Activated T-cell treated with anti-CD3 and anti-CD28 coated beads, Interleukin-2, amount 50 U/mL, for 24 hours (primary cell): ENCODE measurements at regions not wholly inside any gene's neighbourhood (a gene's known extent, or its start where the extent isn't known, plus 50 kb on each side); places are given as distances from the start of the nearest gene placed in this dataset.

ENCODE experiments used
- DNase-seq: peaks from one replicate; pipeline ENCODE4 v3.0.0-alpha.2; 2020
- H3K27ac Mint-ChIP-seq: 2 replicates; pipeline ENCODE4 v1.8.0; 2020; ENCODE audit warnings: mild to moderate bottlenecking, mixed read lengths
- H3K27me3 Mint-ChIP-seq: 2 replicates; pipeline ENCODE4 v1.8.0; 2020; ENCODE audit warnings: mixed read lengths
- H3K36me3 Mint-ChIP-seq: 2 replicates; pipeline ENCODE4 v1.8.0; 2020; ENCODE audit warnings: low read depth, mixed read lengths
- H3K4me1 Mint-ChIP-seq: 2 replicates; pipeline ENCODE4 v1.8.0; 2020; ENCODE audit warnings: low read depth, mixed read lengths
- H3K4me3 Mint-ChIP-seq: 2 replicates; pipeline ENCODE4 v1.8.0; 2020; ENCODE audit warnings: mild to moderate bottlenecking, moderate library complexity, mixed read lengths
- H3K9me3 Mint-ChIP-seq: 2 replicates; pipeline ENCODE4 v1.8.0; 2020; ENCODE audit warnings: mixed read lengths

- H3K27ac Mint-ChIP-seq: no peak overlapping the region
- H3K9me3 Mint-ChIP-seq: no peaks in the 10 kb centered on the region
- no peak for DNase-seq
- H3K27me3 Mint-ChIP-seq: peaks cover 18% of the 10 kb centered on the region
- H3K4me1 Mint-ChIP-seq: peaks cover 2% of the 10 kb centered on the region
- no peak overlapping the region for H3K4me3 Mint-ChIP-seq
- H3K36me3 Mint-ChIP-seq: no peaks in the 10 kb centered on the region
These were observed 65.0 kb downstream of the NOL4 start for GRCh38 chr18:34159691-34160185.

- H3K36me3 Mint-ChIP-seq: no peaks in the 10 kb centered on the region
- no peaks in the 10 kb centered on the region for H3K9me3 Mint-ChIP-seq
- peaks cover 18% of the 10 kb centered on the region for H3K27me3 Mint-ChIP-seq
- peak; percentile 23 for DNase-seq
- H3K27ac Mint-ChIP-seq: no peak overlapping the region
- H3K4me3 Mint-ChIP-seq: no peak overlapping the region
- H3K4me1 Mint-ChIP-seq: peaks cover 2% of the 10 kb centered on the region
These were observed 65.6 kb downstream of the NOL4 start for GRCh38 chr18:34158881-34159690.

GRCh38 chr18:34153711-34154110, 71.0 kb downstream of the NOL4 start:
- Mint-ChIP-seq H3K4me3 (no peak overlapping the region), H3K27ac (no peak overlapping the region), H3K27me3 (peaks cover 7% of the 10 kb centered on the region), H3K36me3 (no peaks in the 10 kb centered on the region), H3K9me3 (peaks cover 6% of the 10 kb centered on the region), H3K4me1 (peaks cover 6% of the 10 kb centered on the region)
- DNase-seq: no peak

GRCh38 chr18:34131006-34131405, 93.7 kb downstream of the NOL4 start:
- H3K27me3 Mint-ChIP-seq: no peaks in the 10 kb centered on the region

GRCh38 chr18:34128436-34128835, 96.3 kb downstream of the NOL4 start:
- H3K27ac Mint-ChIP-seq: no peak overlapping the region

More at GRCh38 chr18:34131006-34131405, 93.7 kb downstream of the NOL4 start:
- Mint-ChIP-seq H3K27ac (no peak overlapping the region), H3K36me3 (no peaks in the 10 kb centered on the region), H3K4me1 (no peaks in the 10 kb centered on the region), H3K4me3 (no peak overlapping the region), H3K9me3 (peaks cover 3% of the 10 kb centered on the region)
- DNase-seq: no peak

GRCh38 chr18:34126121-34126520, 98.6 kb downstream of the NOL4 start:
- H3K9me3 Mint-ChIP-seq: peaks cover 4% of the 10 kb centered on the region
- no peak overlapping the region for H3K27ac Mint-ChIP-seq
- H3K4me3 Mint-ChIP-seq: no peak overlapping the region
- no peaks in the 10 kb centered on the region for H3K27me3 Mint-ChIP-seq
- H3K36me3 Mint-ChIP-seq: no peaks in the 10 kb centered on the region
- no peaks in the 10 kb centered on the region for H3K4me1 Mint-ChIP-seq
- no peak for DNase-seq

More at GRCh38 chr18:34128436-34128835, 96.3 kb downstream of the NOL4 start:
- Mint-ChIP-seq H3K27me3 (no peaks in the 10 kb centered on the region), H3K4me3 (no peak overlapping the region), H3K4me1 (no peaks in the 10 kb centered on the region), H3K36me3 (no peaks in the 10 kb centered on the region), H3K9me3 (peaks cover 5% of the 10 kb centered on the region)
- DNase-seq: no peak

GRCh38 chr18:34122724-34123334, 101.9 kb downstream of the NOL4 start:
- DNase-seq: no peak
- peaks cover 6% of the 10 kb centered on the region for H3K9me3 Mint-ChIP-seq
- no peaks in the 10 kb centered on the region for H3K27me3 Mint-ChIP-seq
- H3K4me1 Mint-ChIP-seq: no peaks in the 10 kb centered on the region
- no peak overlapping the region for H3K4me3 Mint-ChIP-seq
- no peaks in the 10 kb centered on the region for H3K36me3 Mint-ChIP-seq
- H3K27ac Mint-ChIP-seq: no peak overlapping the region

GRCh38 chr18:34121200-34121721, 103.5 kb downstream of the NOL4 start:
- no peak overlapping the region for H3K27ac Mint-ChIP-seq
- H3K9me3 Mint-ChIP-seq: peaks cover 6% of the 10 kb centered on the region
- no peak for DNase-seq
- no peaks in the 10 kb centered on the region for H3K27me3 Mint-ChIP-seq
- no peak overlapping the region for H3K4me3 Mint-ChIP-seq
- H3K4me1 Mint-ChIP-seq: no peaks in the 10 kb centered on the region
- no peaks in the 10 kb centered on the region for H3K36me3 Mint-ChIP-seq

- no peaks in the 10 kb centered on the region for H3K4me1 Mint-ChIP-seq
- H3K27ac Mint-ChIP-seq: no peak overlapping the region
- no peaks in the 10 kb centered on the region for H3K36me3 Mint-ChIP-seq
- no peak overlapping the region for H3K4me3 Mint-ChIP-seq
- H3K27me3 Mint-ChIP-seq: no peaks in the 10 kb centered on the region
- no peak for DNase-seq
- H3K9me3 Mint-ChIP-seq: peaks cover 7% of the 10 kb centered on the region
These were observed 104.4 kb downstream of the NOL4 start for GRCh38 chr18:34120294-34120693.

GRCh38 chr18:34117319-34117718, 107.4 kb downstream of the NOL4 start:
- DNase-seq: no peak
- Mint-ChIP-seq H3K36me3 (no peaks in the 10 kb centered on the region), H3K9me3 (peaks cover 9% of the 10 kb centered on the region), H3K4me1 (no peaks in the 10 kb centered on the region), H3K4me3 (no peak overlapping the region), H3K27ac (no peak overlapping the region), H3K27me3 (no peaks in the 10 kb centered on the region)

GRCh38 chr18:34115409-34116081, 109.2 kb downstream of the NOL4 start:
- H3K4me3 Mint-ChIP-seq: no peak overlapping the region
- no peaks in the 10 kb centered on the region for H3K4me1 Mint-ChIP-seq
- H3K36me3 Mint-ChIP-seq: no peaks in the 10 kb centered on the region
- H3K27me3 Mint-ChIP-seq: no peaks in the 10 kb centered on the region
- DNase-seq: no peak
- peaks cover 5% of the 10 kb centered on the region for H3K9me3 Mint-ChIP-seq
- no peak overlapping the region for H3K27ac Mint-ChIP-seq

- Mint-ChIP-seq H3K4me3 (no peak overlapping the region), H3K4me1 (no peaks in the 10 kb centered on the region), H3K27me3 (no peaks in the 10 kb centered on the region), H3K9me3 (peaks cover 5% of the 10 kb centered on the region), H3K27ac (no peak overlapping the region), H3K36me3 (no peaks in the 10 kb centered on the region)
- DNase-seq: no peak
These were observed 109.7 kb downstream of the NOL4 start for GRCh38 chr18:34114996-34115395.

- H3K4me3 Mint-ChIP-seq: no peak overlapping the region
- no peaks in the 10 kb centered on the region for H3K36me3 Mint-ChIP-seq
- no peak overlapping the region for H3K27ac Mint-ChIP-seq
These were observed 116.5 kb downstream of the NOL4 start for GRCh38 chr18:34108206-34108605.

GRCh38 chr18:34098109-34098508, 126.6 kb downstream of the NOL4 start:
- Mint-ChIP-seq H3K4me3 (no peak overlapping the region), H3K4me1 (no peaks in the 10 kb centered on the region), H3K36me3 (no peaks in the 10 kb centered on the region), H3K27me3 (no peaks in the 10 kb centered on the region), H3K27ac (no peak overlapping the region), H3K9me3 (peaks cover 4% of the 10 kb centered on the region)
- DNase-seq: no peak

More at GRCh38 chr18:34108206-34108605, 116.5 kb downstream of the NOL4 start:
- Mint-ChIP-seq H3K9me3 (peaks cover 13% of the 10 kb centered on the region), H3K4me1 (no peaks in the 10 kb centered on the region), H3K27me3 (no peaks in the 10 kb centered on the region)
- no peak for DNase-seq
